H9 (cell line): ENCODE measurements at regions not wholly inside any gene's neighbourhood (a gene's known extent, or its start where the extent isn't known, plus 50 kb on each side); places are given as distances from the start of the nearest gene placed in this dataset.

Experiments
- DNase-seq: peaks from one replicate; pipeline ENCODE4 v3.0.0-alpha.2; 2017
- H2AFZ ChIP-seq: one replicate; pipeline ENCODE4 v1.6.1; 2013; ENCODE audit warnings: mild to moderate bottlenecking, low read length, control low read depth, moderate library complexity
- H2AK5ac ChIP-seq: 2 replicates; pipeline ENCODE4 v1.6.1; 2013; ENCODE audit warnings: low read length, control low read depth, mixed read lengths; ENCODE audit not compliant: insufficient read length
- H2BK120ac ChIP-seq: one replicate; pipeline ENCODE4 v1.6.1; 2013; ENCODE audit warnings: low read depth, mild to moderate bottlenecking, low read length, control low read depth, inconsistent platforms; ENCODE audit not compliant: poor library complexity, severe bottlenecking
- H2BK12ac ChIP-seq: 2 replicates; pipeline ENCODE4 v1.6.1; 2013; ENCODE audit warnings: low read length, control low read depth, mixed read lengths, low read depth; ENCODE audit not compliant: insufficient read length
- H2BK15ac ChIP-seq: 2 replicates; pipeline ENCODE4 v1.6.1; 2013; ENCODE audit warnings: low read depth, low read length, control low read depth
- H2BK20ac ChIP-seq: one replicate; pipeline ENCODE4 v1.6.1; 2013; ENCODE audit warnings: low read depth, mild to moderate bottlenecking, low read length, control low read depth, inconsistent platforms; ENCODE audit not compliant: poor library complexity, severe bottlenecking
- H2BK5ac ChIP-seq: 2 replicates; pipeline ENCODE4 v1.6.1; 2013; ENCODE audit warnings: low read length, control low read depth, mixed read lengths; ENCODE audit not compliant: insufficient read length
- H3K14ac ChIP-seq: 2 replicates; pipeline ENCODE4 v1.6.1; 2013; ENCODE audit warnings: low read length, control low read depth; ENCODE audit not compliant: insufficient read depth
- H3K18ac ChIP-seq: 2 replicates; pipeline ENCODE4 v1.6.1; 2013; ENCODE audit warnings: low read depth, mild to moderate bottlenecking, mixed read lengths, low read length, control low read depth; ENCODE audit not compliant: insufficient read length
- H3K23ac ChIP-seq: 2 replicates; pipeline ENCODE4 v1.6.1; 2013; ENCODE audit warnings: low read length, control low read depth, mixed read lengths, low read depth; ENCODE audit not compliant: insufficient read length
- H3K23me2 ChIP-seq: 2 replicates; pipeline ENCODE4 v1.6.1; 2013; ENCODE audit warnings: low read depth, mild to moderate bottlenecking, mixed read lengths, low read length, control low read depth; ENCODE audit not compliant: insufficient read length, poor library complexity, severe bottlenecking
- H3K27ac ChIP-seq: 2 replicates; pipeline ENCODE4 v1.5.1; 2013; ENCODE audit warnings: low read length, control low read depth, mixed read lengths, low read depth; ENCODE audit not compliant: insufficient read length
- H3K27me3 ChIP-seq: 2 replicates; pipeline ENCODE4 v1.6.1; 2013; ENCODE audit warnings: low read length, control low read depth, inconsistent platforms; ENCODE audit not compliant: insufficient read depth
- H3K4ac ChIP-seq: 2 replicates; pipeline ENCODE4 v1.6.1; 2013; ENCODE audit warnings: low read depth, mild to moderate bottlenecking, control low read depth, inconsistent platforms, low read length, moderate library complexity
- H3K4me1 ChIP-seq: 2 replicates; pipeline ENCODE4 v1.6.1; 2013; ENCODE audit warnings: low read length, control low read depth, inconsistent platforms; ENCODE audit not compliant: insufficient read depth
- H3K4me2 ChIP-seq: 2 replicates; pipeline ENCODE4 v1.6.1; 2013; ENCODE audit warnings: low read length, control low read depth, mixed read lengths; ENCODE audit not compliant: insufficient read length, insufficient read depth
- H3K56ac ChIP-seq: 2 replicates; pipeline ENCODE4 v1.6.1; 2013; ENCODE audit warnings: low read depth, mild to moderate bottlenecking, mixed read lengths, low read length, control low read depth; ENCODE audit not compliant: insufficient read length
- H3K79me1 ChIP-seq: 2 replicates; pipeline ENCODE4 v1.6.1; 2013; ENCODE audit warnings: low read depth, mild to moderate bottlenecking, moderate library complexity, low read length, control low read depth, inconsistent platforms; ENCODE audit not compliant: insufficient read depth, poor library complexity, severe bottlenecking
- H3K79me2 ChIP-seq: 2 replicates; pipeline ENCODE4 v1.6.1; 2013; ENCODE audit warnings: low read length, control low read depth, inconsistent platforms; ENCODE audit not compliant: insufficient read depth
- H3K9ac ChIP-seq: 2 replicates; pipeline ENCODE4 v1.6.1; 2013; ENCODE audit warnings: low read length, control low read depth, mixed read lengths; ENCODE audit not compliant: insufficient read length; ENCODE audit errors: extremely low read depth
- H3K9me3 ChIP-seq: one replicate; pipeline ENCODE4 v1.6.1; 2013; ENCODE audit warnings: low read depth, low read length, inconsistent platforms; ENCODE audit not compliant: control insufficient read depth
- H3T11ph ChIP-seq: one replicate; pipeline ENCODE4 v1.6.1; 2013; ENCODE audit warnings: mild to moderate bottlenecking, low read length, control low read depth, inconsistent platforms
- H4K20me1 ChIP-seq: one replicate; pipeline ENCODE4 v1.6.1; 2013; ENCODE audit not compliant: control insufficient read depth, insufficient read length, insufficient read depth
- H4K5ac ChIP-seq: 2 replicates; pipeline ENCODE4 v1.6.1; 2013; ENCODE audit warnings: low read depth, mild to moderate bottlenecking, mixed read lengths, low read length, control low read depth; ENCODE audit not compliant: insufficient read length
- H4K8ac ChIP-seq: replicated peaks from 2 replicates; pipeline ENCODE4 v1.6.1; 2013; ENCODE audit warnings: low read length, control low read depth, mixed read lengths, low read depth; ENCODE audit not compliant: insufficient read length
- H4K91ac ChIP-seq: 2 replicates; pipeline ENCODE4 v1.6.1; 2013; ENCODE audit warnings: low read depth, mild to moderate bottlenecking, moderate library complexity, mixed read lengths, low read length, control low read depth; ENCODE audit not compliant: insufficient read length
- H3K27ac Mint-ChIP-seq, 3 experiments: 2 replicates in 2 of 3; 3 replicates in 1 of 3; pipeline ENCODE4 v1.8.0; 2020 to 2021; ENCODE audit warnings: mixed read lengths in 3 of 3, mild to moderate bottlenecking in 1 of 3, moderate library complexity in 1 of 3
- H3K27me3 Mint-ChIP-seq: 2 replicates; pipeline ENCODE4 v1.8.0; 2021; ENCODE audit warnings: low read depth, mild to moderate bottlenecking, moderate library complexity, mixed read lengths
- H3K36me3 Mint-ChIP-seq, 3 experiments: 2 replicates in 2 of 3; 3 replicates in 1 of 3; pipeline ENCODE4 v1.8.0; 2020 to 2021; ENCODE audit warnings: low read depth in 3 of 3, mixed read lengths in 3 of 3; ENCODE audit not compliant: insufficient read depth in 1 of 3
- H3K4me1 Mint-ChIP-seq, 2 experiments: 2 replicates each; pipeline ENCODE4 v1.8.0; 2020; ENCODE audit warnings: mixed read lengths in 2 of 2
- H3K4me3 Mint-ChIP-seq, 2 experiments: 2 replicates in 1 of 2; 3 replicates in 1 of 2; pipeline ENCODE4 v1.8.0; 2020 to 2021; ENCODE audit warnings: mild to moderate bottlenecking in 2 of 2, mixed read lengths in 2 of 2, moderate library complexity in 1 of 2
- H3K9me3 Mint-ChIP-seq, 2 experiments: 2 replicates in 1 of 2; 3 replicates in 1 of 2; pipeline ENCODE4 v1.8.0; 2020; ENCODE audit warnings: mild to moderate bottlenecking in 2 of 2, mixed read lengths in 2 of 2, moderate library complexity in 1 of 2
- WGBS: extraction: QIAGEN DNeasy Blood & Tissue Kit; methylation state at CpG from one replicate; pipeline ENCODE4 v1.1.7; 2013; ENCODE audit warnings: missing lambda C conversion rate, low lambda C conversion rate, mixed read lengths; ENCODE audit not compliant: insufficient read length; ENCODE audit errors: extremely low coverage; 5-methylcytosine and 5-hydroxymethylcytosine counted together
- TF ChIP-seq, protein P1 (sequence below): fragments of 200-600 bp; sonication (generic); conservative IDR thresholded peaks from 3 replicates; pipeline ENCODE4 v1.8.0; 2021; ENCODE audit warnings: antibody characterized with exemption, mild to moderate bottlenecking

DNA sequence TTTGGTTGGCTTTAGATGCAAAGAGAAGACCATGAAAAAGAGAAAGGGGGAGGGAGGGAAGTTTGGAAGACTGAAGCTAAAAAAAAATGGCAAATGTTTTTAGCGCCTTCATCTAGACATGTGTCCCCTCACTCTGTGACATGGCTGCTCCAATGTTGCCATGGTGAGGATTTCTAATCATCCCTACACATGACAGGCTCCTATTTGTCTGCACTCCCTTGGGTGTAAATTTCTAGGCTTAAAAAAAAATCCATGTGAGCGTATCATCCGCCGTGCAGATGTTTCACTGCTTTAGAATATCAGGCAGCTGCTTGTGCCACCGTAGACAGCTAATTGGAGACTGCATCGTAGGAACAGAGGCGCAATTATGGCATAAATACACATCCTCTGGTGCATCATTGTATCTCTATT, 761.1 kb upstream of the MMS22L start:
- H3K27ac ChIP-seq, result no peak overlapping the region
- peak overlapping the region; percentile 54 to 88 (median 83); a peak in 6 of 7 replicates for H3K27ac Mint-ChIP-seq

More for the DNA sequence above, 761.1 kb upstream of the MMS22L start:
- Histone ChIP-seq H3K9me3 (no peaks in the 10 kb centered on the region), H4K91ac (no peak overlapping the region), H3K27me3 (no peaks in the 10 kb centered on the region), H4K20me1 (no peaks in the 10 kb centered on the region), H2BK5ac (no peak overlapping the region), H4K8ac (no peak overlapping the region), H3T11ph (no peak overlapping the region), H3K4ac (no peak overlapping the region), H4K5ac (no peak overlapping the region), H3K23me2 (no peaks in the 10 kb centered on the region), H3K14ac (no peak overlapping the region), H3K23ac (no peak overlapping the region), H2BK120ac (no peak overlapping the region), H3K4me1 (peaks cover 30% of the 10 kb centered on the region), H2BK15ac (no peak overlapping the region), H3K18ac (no peak overlapping the region), H2BK12ac (no peak overlapping the region), H3K9ac (no peak overlapping the region), H3K56ac (no peak overlapping the region), H3K4me2 (no peak overlapping the region), H3K79me1 (no peaks in the 10 kb centered on the region), H2AK5ac (no peak overlapping the region), H2BK20ac (no peak overlapping the region), H2AFZ (no peak overlapping the region), H3K79me2 (no peaks in the 10 kb centered on the region)
- H3K9me3 Mint-ChIP-seq, result no peaks in the 10 kb centered on the region
- no peak for DNase-seq
- TF ChIP-seq, protein P1, sequence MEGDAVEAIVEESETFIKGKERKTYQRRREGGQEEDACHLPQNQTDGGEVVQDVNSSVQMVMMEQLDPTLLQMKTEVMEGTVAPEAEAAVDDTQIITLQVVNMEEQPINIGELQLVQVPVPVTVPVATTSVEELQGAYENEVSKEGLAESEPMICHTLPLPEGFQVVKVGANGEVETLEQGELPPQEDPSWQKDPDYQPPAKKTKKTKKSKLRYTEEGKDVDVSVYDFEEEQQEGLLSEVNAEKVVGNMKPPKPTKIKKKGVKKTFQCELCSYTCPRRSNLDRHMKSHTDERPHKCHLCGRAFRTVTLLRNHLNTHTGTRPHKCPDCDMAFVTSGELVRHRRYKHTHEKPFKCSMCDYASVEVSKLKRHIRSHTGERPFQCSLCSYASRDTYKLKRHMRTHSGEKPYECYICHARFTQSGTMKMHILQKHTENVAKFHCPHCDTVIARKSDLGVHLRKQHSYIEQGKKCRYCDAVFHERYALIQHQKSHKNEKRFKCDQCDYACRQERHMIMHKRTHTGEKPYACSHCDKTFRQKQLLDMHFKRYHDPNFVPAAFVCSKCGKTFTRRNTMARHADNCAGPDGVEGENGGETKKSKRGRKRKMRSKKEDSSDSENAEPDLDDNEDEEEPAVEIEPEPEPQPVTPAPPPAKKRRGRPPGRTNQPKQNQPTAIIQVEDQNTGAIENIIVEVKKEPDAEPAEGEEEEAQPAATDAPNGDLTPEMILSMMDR, result no peak
- H3K36me3 Mint-ChIP-seq, result no peaks in the 10 kb centered on the region
- H3K4me3 Mint-ChIP-seq, result no peak overlapping the region
- H3K27me3 Mint-ChIP-seq, result no peaks in the 10 kb centered on the region
- peaks cover 70 to 83% of the 10 kb centered on the region in 2 experiments for H3K4me1 Mint-ChIP-seq
- no CpG with 5 or more reads among the region's 7 CpGs for WGBS
